HG03159 (cell line): ENCODE measurements at regions not wholly inside any gene's neighbourhood (a gene's known extent, or its start where the extent isn't known, plus 50 kb on each side); places are given as distances from the start of the nearest gene placed in this dataset.

Source experiments
- ATAC-seq: cut with Tn5 transposase; IDR thresholded peaks from one replicate; pipeline ENCODE4 v1.9.1; 2021; ENCODE audit warnings: mild to moderate bottlenecking, moderate library complexity; ENCODE audit not compliant: unreplicated experiment

DNA sequence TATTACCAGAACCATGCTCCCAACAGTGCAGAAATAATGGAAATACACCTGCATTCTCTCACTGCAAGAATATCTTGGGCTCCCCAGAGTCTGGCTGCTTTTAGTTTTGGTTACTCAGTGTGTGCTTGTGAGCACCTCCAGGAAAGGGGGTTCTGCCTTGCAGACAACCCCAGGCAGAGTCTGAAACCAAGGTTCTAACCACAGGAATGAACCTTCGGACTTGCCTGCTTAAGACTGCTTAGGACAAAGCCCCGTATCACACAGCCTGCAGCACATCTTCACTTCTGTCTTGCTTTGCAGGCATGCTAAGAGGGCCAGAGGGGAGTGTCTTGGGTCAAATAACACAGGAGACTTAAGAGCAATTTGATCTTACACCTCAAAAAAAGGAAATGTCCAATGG lies 94.8 kb upstream of the SPATA31C2 start:
- no peak for ATAC-seq

DNA sequence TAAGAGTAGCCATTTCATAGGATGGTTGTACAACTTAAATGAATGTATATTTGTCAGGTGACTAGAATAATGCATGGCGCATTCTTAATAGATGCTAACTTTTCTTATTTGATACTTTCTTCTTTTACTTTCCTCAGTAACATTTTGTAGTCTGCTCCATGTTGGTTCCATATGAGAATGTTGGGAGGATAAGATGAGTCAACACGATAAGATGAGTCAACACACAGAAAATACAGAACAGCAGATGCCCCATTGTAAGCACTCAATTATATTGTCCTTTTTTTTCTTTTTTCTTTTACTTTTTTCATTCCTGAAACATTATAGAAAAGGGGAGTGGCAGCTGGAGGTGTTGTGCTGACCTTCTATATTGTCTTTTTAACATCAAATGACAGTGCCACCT lies 92.3 kb upstream of the SPATA31C2 start:
- ATAC-seq, result no peak

DNA sequence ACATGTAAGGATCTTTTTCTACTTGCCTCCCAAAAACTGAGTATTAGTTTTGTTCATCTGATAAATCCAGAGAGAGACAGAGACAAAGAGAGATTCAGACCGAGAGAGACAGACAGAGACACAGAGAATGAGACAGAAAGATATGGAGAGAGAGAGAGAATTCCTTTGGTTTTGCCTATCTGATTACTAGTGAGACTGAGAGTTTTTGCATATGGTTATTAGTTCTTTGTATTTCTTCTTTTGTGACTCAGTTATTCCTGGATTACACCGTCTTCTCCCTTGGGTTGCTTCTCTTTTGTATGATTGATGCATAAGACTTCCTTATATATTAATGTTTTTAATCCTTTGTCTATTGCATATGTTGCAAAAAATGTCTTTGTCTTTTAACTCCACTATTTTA lies 91.2 kb upstream of the SPATA31C2 start:
- ATAC-seq, result no peak

DNA sequence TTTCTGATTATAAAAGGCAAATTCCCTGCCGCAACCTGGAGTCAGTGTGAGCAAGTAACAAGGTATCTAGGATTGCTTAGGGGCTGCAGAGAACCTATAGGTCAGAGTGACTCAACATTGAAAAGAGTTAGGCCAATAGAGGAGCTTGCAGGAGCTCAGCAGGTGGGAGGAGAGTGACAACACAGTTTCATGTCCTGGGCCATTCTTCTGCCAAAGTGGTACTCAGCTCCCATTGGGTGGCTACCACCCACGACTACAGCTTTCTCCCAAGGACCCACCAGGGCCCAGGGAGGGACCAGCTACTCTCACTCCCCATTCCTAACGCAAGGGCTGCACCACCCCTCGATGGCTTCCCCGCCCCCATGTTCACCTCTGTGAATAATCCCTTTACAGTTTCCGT lies 86.7 kb upstream of the SPATA31C2 start:
- no peak for ATAC-seq

DNA sequence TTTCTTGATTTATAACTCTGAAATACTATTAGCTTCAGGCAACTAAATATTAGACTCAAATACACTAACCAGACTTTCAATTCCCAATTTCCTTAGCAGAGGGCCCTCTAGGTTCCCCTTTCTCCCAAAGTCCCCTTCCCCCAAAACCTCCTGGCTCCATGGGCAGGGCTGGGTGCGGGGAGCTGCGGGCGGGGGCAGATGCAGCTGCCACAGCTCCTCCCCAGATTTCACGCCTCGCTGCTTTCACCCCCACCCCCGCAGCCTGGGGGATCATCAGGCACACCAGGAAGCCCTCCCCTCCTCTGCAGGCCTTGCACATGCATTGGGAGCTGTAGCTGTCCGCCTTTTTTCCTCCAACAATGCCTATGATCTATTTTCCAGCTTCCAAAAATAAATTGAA lies 82.8 kb upstream of the SPATA31C2 start:
- no peak for ATAC-seq

DNA sequence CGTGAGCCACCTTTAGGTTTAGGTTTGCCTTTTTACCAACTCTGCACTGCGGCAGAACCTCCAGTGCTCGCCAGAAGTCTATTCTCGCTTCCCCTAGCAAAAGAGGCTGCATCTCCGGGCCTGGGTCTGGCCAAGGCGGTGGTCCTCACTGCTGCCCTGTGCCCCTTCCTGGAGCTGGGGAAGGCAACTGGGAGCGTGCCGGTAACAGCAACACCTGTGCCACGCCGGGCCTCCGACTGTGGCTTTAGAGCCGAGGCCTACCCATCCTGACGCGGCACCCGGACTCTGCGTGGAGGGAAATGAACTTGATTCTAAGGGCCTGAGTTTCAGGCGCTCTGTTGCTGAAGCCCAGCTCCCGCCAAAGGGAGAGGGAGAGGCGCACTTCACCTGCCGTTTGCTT lies 82.4 kb upstream of the SPATA31C2 start:
- ATAC-seq, result no peak

DNA sequence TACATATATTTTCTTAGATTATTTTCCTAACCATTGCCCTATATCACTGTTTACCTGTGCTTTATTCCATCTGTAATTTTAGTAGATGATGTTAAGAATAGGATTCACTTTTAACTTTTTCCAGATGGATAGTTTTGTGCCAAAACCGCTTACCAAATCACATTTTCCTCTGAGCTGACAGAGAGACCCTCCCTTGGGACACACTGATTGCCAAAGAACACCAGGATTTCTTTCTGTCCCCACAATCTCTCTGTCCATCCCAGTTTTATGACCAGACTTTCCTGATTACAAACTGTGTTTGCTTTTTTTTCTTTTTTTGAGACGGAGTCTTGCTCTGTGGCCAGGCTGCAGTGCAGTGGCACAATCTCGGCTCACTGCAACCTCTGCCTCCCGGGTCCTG lies 81.3 kb upstream of the SPATA31C2 start:
- ATAC-seq, result no peak

DNA sequence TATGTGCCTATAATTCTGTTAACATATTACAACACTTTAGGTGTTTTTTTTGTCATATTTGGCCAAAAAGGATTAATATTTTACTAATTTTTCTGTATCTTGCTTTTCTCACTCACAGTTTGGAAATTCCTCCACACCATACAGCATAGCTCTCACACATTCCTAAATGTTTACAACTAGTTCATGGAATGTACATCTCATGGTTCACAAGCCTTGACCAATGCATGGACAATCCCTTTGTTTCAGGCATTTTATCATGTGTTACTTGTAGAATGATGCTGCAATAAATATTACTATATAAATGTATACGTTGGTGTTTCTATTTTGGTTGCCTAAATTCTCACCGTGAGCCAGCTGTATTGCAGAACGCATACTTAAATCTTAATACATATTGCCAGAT lies 80.5 kb upstream of the SPATA31C2 start:
- ATAC-seq, result no peak

DNA sequence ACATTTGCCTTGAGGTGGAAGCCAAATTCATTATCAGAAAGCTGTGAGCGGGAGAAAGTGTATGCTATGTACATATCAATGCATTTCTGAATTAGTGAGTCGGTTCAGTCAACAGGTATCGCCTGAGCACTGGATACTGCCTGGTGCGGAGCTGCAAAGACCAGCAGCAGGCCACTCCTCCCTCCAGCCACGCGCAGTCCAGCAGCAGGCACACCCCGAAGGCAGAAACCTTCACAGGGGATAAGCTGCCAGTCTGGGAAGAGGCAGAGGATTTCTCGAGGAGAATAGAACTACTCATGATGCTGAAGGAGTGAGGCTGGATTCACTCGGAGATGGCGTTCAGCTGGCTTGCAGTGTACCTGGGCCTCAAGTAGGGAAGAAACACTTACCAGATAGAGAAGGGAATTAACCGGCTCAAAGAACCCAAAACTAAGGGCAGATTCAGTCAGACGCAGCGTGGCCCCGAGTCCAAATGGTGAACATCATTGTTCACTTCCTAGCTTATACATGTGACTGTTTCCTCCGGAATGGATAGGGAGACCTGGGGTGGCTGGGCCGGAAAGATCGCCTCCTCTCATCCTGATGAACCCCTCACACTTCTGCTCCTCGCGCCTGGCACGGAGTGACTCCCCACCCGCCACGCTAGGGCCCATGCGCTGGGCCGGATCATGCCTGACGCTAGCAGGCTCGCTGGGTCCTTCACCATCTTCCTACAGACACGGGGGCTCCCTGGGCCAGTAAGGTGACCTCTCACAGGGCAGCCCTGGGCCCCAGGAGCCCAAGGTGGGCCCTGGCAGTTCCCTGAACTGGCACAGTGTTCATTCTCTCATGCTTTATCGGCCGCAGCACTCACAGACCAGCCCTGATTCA lies 78.1 kb upstream of the SPATA31C2 start:
- no peak for ATAC-seq

DNA sequence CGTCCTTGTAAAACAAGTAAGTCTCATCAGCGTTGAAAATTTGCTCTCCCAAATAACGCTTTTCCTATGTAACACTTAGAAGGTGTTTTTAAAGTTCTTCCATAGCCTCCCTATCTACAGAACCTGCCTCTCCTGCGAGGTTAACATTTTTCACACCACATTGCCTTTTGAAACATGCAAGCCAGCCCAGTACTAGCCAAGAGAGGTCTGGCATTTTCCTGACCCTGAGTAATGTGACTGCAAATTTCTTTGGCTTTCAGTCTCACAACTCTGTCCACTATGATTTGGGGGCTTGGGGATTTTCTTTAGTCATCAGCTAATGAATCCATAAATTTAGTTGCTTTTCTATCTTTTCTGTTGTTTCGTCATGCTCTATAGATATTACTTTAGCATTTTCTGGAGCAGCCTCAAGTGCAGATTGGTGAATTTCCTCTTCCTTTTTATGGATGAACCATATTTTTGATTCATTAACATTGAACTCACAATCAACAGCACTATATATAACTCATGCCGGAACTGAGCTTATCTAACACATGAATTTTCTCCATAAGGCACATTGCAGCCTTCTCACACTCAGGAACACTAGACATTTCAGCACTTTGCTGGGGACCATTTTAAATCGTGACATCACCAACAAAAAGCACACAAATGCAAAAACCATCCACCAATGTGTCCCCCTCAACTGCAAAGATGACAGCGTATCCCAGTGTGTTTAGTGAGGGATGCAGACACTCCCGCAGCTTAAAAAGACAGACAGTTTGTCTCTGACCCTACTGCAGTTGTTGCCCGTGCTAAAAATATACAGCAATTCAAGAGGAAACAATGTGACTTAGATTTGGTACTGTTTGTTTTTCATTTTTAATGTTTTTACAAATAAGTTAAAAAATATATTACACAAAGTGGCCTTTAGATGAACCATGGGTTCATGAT lies 77.2 kb upstream of the SPATA31C2 start:
- ATAC-seq, result no peak

DNA sequence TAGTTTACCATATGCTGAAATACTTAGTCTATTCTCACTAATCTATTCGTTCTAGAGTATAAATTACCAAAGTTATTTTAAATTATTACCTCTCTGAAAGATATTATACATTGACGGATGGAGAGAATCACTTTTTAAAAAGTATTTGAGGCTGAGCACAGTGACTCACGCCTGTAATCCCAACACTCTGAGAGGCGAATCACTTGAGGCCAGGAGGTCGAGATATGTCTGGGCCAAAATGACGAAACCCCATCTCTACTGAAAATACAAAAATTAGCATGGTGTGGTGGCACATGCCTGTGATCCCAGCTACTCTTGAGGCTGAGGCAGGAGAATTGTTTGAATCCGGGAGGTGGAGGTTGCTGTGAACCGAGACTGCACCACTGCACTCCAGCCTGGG lies 64.0 kb upstream of the SPATA31C2 start:
- no peak for ATAC-seq

DNA sequence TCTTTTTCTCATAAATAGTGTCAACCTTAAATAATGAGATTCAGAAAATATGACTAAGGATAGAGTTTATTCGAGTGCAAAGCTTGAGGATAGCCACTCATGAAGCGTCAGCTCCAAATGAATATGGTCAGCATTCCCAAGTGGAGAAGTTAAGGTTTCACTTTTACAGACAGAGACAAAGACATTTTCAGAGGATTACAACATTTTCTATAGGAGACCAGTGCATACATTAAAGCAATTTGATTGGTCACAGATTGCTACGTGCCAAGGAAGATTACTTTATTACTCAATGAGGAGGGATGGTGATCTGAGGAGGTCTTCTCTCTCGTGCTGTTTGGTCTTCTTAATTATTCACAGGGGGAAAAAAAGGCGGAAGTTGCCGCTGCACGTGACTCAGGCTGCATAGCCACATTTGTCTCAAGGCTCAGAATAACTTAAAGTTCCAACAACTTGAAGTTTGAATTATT lies 60.1 kb upstream of the SPATA31C2 start:
- no peak for ATAC-seq

DNA sequence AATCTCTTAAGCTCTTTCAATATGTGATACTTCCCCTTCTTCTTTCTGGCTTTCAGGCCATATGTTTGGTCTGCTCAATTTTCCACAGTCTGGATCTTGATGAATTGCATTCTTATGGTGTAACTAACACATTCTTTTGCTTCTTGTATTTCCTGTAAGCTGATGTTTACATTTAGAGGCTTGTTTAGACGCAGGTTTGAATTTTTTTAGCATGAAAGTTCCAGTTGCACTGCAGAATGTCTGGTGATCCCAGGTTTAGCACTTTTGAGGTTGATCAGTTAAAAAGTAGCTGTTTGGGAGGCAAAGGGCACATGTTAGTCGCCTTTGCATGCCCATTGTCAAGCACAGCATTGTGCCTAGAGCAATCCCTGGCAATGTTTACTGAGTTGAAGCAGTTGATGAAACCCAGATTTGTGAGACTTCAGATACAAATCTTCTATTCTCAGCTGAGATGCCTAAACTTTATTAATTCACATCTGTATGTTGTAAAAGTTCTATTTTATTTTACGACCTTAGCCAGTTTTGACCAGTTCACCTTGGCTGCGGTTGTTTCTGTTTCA lies 59.6 kb upstream of the SPATA31C2 start:
- ATAC-seq, result no peak

DNA sequence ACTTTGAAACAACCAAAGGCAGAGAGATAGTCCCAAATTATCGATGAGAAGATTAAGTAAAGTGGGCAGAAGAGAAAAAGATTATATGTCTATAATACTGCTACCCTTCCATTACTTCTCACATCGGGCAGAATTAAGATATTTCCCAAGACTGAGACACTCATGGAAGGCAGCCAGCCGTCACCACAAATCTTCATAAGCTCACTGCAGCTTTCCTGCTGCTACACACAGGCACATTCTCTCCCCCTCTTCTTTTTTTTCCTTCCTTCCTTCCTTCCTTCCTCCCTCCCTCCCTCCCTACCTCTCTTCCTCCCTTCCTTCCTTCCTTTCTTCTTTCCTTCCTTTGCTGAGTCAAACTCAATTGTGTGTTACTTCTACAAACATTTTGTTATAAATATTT lies 58.7 kb upstream of the SPATA31C2 start:
- ATAC-seq, result no peak

DNA sequence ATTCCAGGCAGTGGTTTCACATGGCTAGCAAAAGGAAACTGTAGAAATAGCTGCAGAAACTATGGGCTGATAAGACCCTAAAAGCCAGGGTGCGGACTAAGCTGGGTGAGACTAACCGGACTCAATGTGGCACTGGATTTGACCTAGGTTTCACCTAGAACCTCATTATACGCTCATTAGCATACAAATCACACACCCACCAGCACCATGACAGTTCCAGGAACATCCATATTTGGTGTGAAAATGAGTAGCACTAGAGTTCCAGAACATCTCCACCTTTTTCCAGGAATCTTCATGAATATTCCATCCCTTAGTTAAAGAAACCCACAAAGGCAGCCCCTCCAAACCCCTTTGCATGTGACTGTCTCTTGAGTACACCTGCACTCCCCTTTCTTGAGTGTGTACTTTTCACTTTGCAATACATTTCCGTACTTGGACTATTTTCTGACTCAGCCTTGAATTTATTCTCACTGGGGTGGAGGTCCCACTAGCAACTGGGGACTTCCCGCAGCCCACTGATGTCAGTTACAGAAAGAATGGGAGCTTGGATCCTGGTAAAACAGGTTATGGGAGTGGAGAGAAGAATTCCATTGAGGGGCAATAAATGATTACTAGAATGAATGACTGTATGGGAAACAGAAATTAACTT lies 58.0 kb upstream of the SPATA31C2 start:
- no peak for ATAC-seq

DNA sequence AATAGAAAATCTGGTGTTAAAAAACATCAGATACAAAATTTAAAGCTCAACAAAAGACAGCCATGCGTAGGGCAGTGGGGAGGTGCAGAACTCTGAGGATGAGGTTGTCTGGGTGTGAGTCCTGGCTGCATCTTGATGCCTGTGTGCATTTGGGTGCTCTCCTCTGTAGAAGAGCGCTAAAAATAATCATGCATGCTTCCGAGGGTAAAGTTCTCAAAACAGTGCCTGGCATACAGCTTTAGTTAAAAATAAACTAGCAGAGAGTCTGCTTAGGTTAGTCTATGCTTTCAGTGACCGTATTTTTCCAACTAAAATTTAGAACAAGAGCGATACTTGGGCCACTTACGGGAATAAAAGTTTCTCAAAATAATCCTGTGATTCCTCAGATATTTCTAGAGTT lies 55.5 kb upstream of the SPATA31C2 start:
- no peak for ATAC-seq

DNA sequence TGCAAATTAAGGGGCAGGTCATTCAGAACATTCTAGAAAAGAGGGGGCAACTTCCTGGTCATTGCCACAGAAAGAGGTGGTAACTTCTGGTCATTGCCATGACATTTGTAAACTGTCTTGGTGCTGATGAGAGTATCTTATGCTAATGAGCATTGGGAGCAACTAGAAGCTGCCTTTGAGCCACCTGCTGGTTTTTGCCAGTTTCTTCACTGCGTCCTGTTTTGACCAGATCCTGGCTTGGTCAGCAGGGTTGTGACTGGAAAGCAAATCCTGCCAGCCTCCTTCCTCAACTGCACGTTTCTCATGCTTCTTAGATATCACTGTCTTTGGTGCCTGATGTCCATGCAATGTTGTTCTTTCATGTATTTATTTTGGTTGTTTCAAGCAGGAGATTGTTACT lies 53.2 kb upstream of the SPATA31C2 start:
- ATAC-seq, result no peak

DNA sequence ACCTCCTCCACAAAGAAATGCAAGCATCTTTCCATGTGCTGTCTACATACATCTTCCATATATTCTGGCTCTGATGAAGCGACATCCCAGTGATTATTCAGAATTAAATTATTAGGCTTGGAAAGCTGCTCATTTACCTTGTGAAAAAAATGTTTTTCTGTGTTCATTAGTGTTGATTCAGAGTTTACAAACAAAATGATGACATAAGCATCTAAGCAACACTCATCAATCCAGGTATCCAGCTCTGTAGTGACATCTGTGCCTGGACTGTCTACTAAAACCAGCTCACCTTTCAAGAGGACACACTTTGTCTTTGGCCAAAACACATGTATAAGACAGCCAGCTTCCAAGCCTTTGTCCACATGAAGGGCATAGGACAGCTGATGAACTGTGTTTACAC lies 51.1 kb upstream of the SPATA31C2 start:
- ATAC-seq, result no peak
